ENCODE measurements at regions not wholly inside any gene's neighbourhood (a gene's known extent, or its start where the extent isn't known, plus 50 kb on each side); places are given as distances from the start of the nearest gene placed in this dataset.

DNA sequence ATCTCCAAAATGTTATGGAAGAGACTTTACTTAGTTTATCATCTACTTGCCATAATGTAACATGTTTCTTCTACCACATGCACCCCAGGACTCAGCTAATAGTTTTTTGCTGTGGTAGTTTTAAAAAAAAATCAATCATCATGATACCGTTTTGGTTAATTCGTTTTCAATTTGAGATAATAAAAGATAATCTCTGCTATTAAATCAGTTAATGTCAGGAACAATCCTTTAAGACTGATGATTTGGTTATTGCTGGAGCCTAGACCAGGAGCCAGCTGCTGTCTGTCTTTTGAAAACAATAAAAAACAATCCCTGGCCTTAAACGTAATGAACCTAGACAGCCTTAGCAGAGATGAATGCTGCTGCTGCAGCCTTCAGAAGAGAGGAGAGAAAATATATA lies 403.7 kb downstream of the OXSM start:
- Histone ChIP-seq H3K4me1 (peaks cover 0 to 4% (median 0%) of the 10 kb centered on the region in 3 donors), H3K27me3 (no peaks in the 10 kb centered on the region), H3K36me3 (no peaks in the 10 kb centered on the region), H3K9me3 (peaks cover 0 to 6% (median 5%) of the 10 kb centered on the region in 3 donors), H3K27ac (no peak overlapping the region), H3K4me3 (no peak overlapping the region)
- intact Hi-C loops (cut with DNase I): no loop called here
- 58 to 59% methylated on average over 3 of the region's 3 CpGs for WGBS, 2 donors
- TF ChIP-seq, protein P1, sequence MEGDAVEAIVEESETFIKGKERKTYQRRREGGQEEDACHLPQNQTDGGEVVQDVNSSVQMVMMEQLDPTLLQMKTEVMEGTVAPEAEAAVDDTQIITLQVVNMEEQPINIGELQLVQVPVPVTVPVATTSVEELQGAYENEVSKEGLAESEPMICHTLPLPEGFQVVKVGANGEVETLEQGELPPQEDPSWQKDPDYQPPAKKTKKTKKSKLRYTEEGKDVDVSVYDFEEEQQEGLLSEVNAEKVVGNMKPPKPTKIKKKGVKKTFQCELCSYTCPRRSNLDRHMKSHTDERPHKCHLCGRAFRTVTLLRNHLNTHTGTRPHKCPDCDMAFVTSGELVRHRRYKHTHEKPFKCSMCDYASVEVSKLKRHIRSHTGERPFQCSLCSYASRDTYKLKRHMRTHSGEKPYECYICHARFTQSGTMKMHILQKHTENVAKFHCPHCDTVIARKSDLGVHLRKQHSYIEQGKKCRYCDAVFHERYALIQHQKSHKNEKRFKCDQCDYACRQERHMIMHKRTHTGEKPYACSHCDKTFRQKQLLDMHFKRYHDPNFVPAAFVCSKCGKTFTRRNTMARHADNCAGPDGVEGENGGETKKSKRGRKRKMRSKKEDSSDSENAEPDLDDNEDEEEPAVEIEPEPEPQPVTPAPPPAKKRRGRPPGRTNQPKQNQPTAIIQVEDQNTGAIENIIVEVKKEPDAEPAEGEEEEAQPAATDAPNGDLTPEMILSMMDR (IDR thresholded peaks at IDR 0.05): no peak
- no peak for TF ChIP-seq POLR2A (IDR thresholded peaks at IDR 0.05)
- DNase-seq: no peak

DNA sequence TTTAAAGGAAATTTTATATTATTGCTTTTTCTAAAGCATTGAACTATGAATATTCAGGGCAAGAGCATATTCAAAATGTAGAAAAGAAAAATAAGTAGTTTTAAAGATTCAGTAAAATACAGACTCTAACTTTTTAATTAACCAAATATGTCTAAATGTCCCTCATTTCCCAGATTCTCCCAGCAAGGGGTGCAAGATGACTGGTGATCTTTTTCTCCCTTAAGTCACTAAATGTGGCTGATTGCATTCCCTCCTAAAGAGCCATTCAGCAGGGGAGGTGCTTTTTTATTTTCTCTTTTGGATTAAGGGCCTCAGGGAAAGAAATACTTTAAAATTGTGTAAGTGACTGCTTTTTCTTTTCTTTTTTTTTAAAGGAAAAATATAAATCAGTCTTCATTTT lies 406.9 kb downstream of the OXSM start:
- intact Hi-C loops (cut with DNase I): no loop called here
- H3K4me3 ChIP-seq: no peak overlapping the region
- no peak for DNase-seq
- peaks cover 0 to 6% (median 0%) of the 10 kb centered on the region in 3 donors for H3K9me3 ChIP-seq
- no peaks in the 10 kb centered on the region for H3K27me3 ChIP-seq
- no peak for TF ChIP-seq POLR2A (IDR thresholded peaks at IDR 0.05)
- TF ChIP-seq, protein P1 (IDR thresholded peaks at IDR 0.05): no peak
- no peak overlapping the region for H3K27ac ChIP-seq
- peaks cover 0 to 7% (median 0%) of the 10 kb centered on the region in 3 donors for H3K4me1 ChIP-seq
- no peaks in the 10 kb centered on the region for H3K36me3 ChIP-seq

DNA sequence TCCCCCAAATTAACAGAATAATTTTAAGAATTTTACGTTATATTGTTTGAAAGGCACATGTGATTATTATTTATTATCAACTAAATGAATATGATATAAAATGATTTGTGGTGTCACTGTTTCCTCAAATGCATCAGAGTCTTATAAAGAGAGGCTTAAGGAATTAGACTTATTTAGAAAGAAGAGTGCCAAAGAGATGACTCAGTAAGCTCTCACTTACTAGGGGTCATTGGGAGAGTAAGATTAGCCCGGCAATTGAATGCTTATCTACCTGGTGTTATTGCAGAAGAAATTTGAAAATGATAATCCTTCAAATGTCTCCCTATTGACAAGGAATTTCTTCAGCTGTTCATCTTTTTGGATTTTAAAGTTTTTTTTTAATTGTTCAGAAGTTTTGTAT lies 408.7 kb downstream of the OXSM start:
- no peak for TF ChIP-seq POLR2A (IDR thresholded peaks at IDR 0.05)
- TF ChIP-seq, protein P1 (IDR thresholded peaks at IDR 0.05): no peak
- H3K36me3 ChIP-seq: no peaks in the 10 kb centered on the region
- peaks cover 0 to 7% (median 0%) of the 10 kb centered on the region in 3 donors for H3K4me1 ChIP-seq
- no peak for DNase-seq
- H3K4me3 ChIP-seq: no peak overlapping the region
- WGBS, 2 donors: 22 to 29% methylated on average over 2 of the region's 2 CpGs
- intact Hi-C loops (cut with DNase I): no loop called here
- no peaks in the 10 kb centered on the region for H3K27me3 ChIP-seq
- no peak overlapping the region for H3K27ac ChIP-seq
- H3K9me3 ChIP-seq: peaks cover 0 to 6% (median 0%) of the 10 kb centered on the region in 3 donors

DNA sequence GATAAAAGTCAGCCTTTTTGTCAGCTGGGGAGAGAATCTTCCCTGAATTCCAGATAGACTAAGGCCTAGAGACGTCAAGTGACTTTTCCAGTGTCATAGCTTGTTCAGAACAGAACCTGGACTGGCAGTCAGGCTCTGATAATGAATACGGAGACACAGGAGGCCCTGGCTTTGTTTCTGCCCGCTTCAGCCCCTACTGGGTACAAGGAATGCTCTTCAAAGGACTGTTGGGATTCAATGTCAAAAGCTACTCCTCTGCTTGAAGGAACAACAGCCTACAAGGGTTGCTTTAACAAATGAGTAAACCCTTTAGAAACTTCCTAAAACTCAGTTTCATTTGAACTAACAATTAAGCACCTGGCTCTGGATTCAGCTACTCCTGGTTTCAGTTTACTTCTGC lies 412.3 kb downstream of the OXSM start:
- no peak for DNase-seq
- 55 to 88% methylated on average over 3 of the region's 3 CpGs for WGBS, 2 donors
- Histone ChIP-seq H3K9me3 (no peaks in the 10 kb centered on the region), H3K36me3 (no peaks in the 10 kb centered on the region), H3K27me3 (no peaks in the 10 kb centered on the region), H3K4me1 (peaks cover 0 to 7% (median 0%) of the 10 kb centered on the region in 3 donors), H3K4me3 (no peak overlapping the region), H3K27ac (no peak overlapping the region)
- intact Hi-C loops (cut with DNase I): no loop called here
- TF ChIP-seq, protein P1 (IDR thresholded peaks at IDR 0.05): no peak

DNA sequence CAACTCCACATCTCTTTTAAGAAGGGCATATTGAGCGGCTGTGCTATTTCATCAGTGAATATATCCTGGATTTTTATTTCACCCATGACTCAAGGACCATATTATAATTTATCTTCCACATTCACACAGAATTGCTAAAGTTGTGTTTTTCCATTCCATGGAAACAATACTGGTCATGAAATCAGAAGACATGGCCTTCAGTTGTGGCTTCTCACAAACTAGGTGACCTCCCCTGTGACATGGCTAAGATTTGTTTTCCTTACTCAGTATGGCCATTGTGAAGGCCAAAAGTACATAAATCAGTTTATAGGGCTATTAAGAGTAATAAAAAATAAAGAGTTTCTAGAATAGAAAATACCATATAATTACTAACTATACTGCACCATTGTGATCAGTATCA lies 415.6 kb downstream of the OXSM start:
- no peak for DNase-seq
- TF ChIP-seq POLR2A (IDR thresholded peaks at IDR 0.05): no peak
- TF ChIP-seq, protein P1 (IDR thresholded peaks at IDR 0.05): no peak
- H3K27ac ChIP-seq: no peak overlapping the region
- H3K4me1 ChIP-seq: no peaks in the 10 kb centered on the region
- 83 to 100% methylated on average over 1 of the region's 1 CpG for whole genome bisulfite sequencing, 2 donors
- intact Hi-C loops (cut with DNase I): no loop called here
- H3K27me3 ChIP-seq: no peaks in the 10 kb centered on the region
- no peaks in the 10 kb centered on the region for H3K36me3 ChIP-seq
- no peaks in the 10 kb centered on the region for H3K9me3 ChIP-seq
- H3K4me3 ChIP-seq: no peak overlapping the region
